Kidney epithelial cell (primary cell): ENCODE measurements at regions not wholly inside any gene's neighbourhood (a gene's known extent, or its start where the extent isn't known, plus 50 kb on each side); places are given as distances from the start of the nearest gene placed in this dataset.

Source experiments
- DNase-seq: peaks from one replicate; pipeline ENCODE4 v3.0.0-alpha.2; 2010; ENCODE audit warnings: low read depth
- H3K27me3 ChIP-seq: 2 replicates; pipeline ENCODE4 v1.6.0; 2011; ENCODE audit warnings: low read length; ENCODE audit not compliant: control insufficient read depth, insufficient read depth
- H3K36me3 ChIP-seq: 2 replicates; pipeline ENCODE4 v1.5.1; 2011; ENCODE audit warnings: low read length; ENCODE audit not compliant: control insufficient read depth, insufficient read depth
- H3K4me3 ChIP-seq: 2 replicates; pipeline ENCODE4 v1.5.1; 2011; ENCODE audit warnings: low read depth, mild to moderate bottlenecking, control low read depth, low read length
- CTCF ChIP-seq: IDR thresholded peaks from 2 replicates; pipeline ENCODE4 v1.5.1; 2011; ENCODE audit warnings: mild to moderate bottlenecking, moderate library complexity, low read length, control low read depth, inconsistent platforms; ENCODE audit not compliant: insufficient read depth, poor library complexity, severe bottlenecking

- Histone ChIP-seq H3K27me3 (no peaks in the 10 kb centered on the region), H3K4me3 (no peak overlapping the region), H3K36me3 (no peaks in the 10 kb centered on the region)
- DNase-seq, result no peak
- no peak for TF ChIP-seq CTCF
Observed at GRCh38 chr1:82870332-82870731, 1069.6 kb downstream of the ADGRL2 start.

- no peaks in the 10 kb centered on the region for H3K36me3 ChIP-seq
- no peak for TF ChIP-seq CTCF
- no peak overlapping the region for H3K4me3 ChIP-seq
- H3K27me3 ChIP-seq, result no peaks in the 10 kb centered on the region
- no peak for DNase-seq
Observed at GRCh38 chr1:82867781-82868180, 1067.0 kb downstream of the ADGRL2 start.

GRCh38 chr1:82861749-82862148 is 1061.0 kb downstream of the ADGRL2 start:
- no peaks in the 10 kb centered on the region for H3K27me3 ChIP-seq
- TF ChIP-seq CTCF, result no peak
- DNase-seq, result no peak
- no peak overlapping the region for H3K4me3 ChIP-seq
- no peaks in the 10 kb centered on the region for H3K36me3 ChIP-seq

GRCh38 chr1:82858031-82858430 is 1057.3 kb downstream of the ADGRL2 start:
- no peak overlapping the region for H3K4me3 ChIP-seq
- no peak for TF ChIP-seq CTCF
- H3K36me3 ChIP-seq, result no peaks in the 10 kb centered on the region
- no peaks in the 10 kb centered on the region for H3K27me3 ChIP-seq
- DNase-seq, result no peak

GRCh38 chr1:82849460-82849859 is 1048.7 kb downstream of the ADGRL2 start:
- TF ChIP-seq CTCF, result no peak

GRCh38 chr1:82848043-82848442 is 1047.3 kb downstream of the ADGRL2 start:
- Histone ChIP-seq H3K27me3 (no peaks in the 10 kb centered on the region), H3K36me3 (no peaks in the 10 kb centered on the region), H3K4me3 (no peak overlapping the region)
- no peak for TF ChIP-seq CTCF
- no peak for DNase-seq

More at GRCh38 chr1:82849460-82849859, 1048.7 kb downstream of the ADGRL2 start:
- Histone ChIP-seq H3K27me3 (no peaks in the 10 kb centered on the region), H3K36me3 (no peaks in the 10 kb centered on the region), H3K4me3 (no peak overlapping the region)
- no peak for DNase-seq
